Epithelial cell of esophagus (primary cell): ENCODE measurements at regions not wholly inside any gene's neighbourhood (a gene's known extent, or its start where the extent isn't known, plus 50 kb on each side); places are given as distances from the start of the nearest gene placed in this dataset.
"Not testable (repeated sequence)": the region's sequence is repeated elsewhere in the genome, so short reads cannot be mapped to it uniquely, and the experiment has no call there.

Experiments used
- DNase-seq: peaks from one replicate; pipeline ENCODE4 v3.0.0; 2010; ENCODE audit warnings: low read depth
- H3K4me3 ChIP-seq: 2 replicates; pipeline ENCODE4 v1.5.1; 2011; ENCODE audit warnings: mild to moderate bottlenecking, low read length, control low read depth
- TF ChIP-seq, protein P1 (sequence below): IDR thresholded peaks from 2 replicates; pipeline ENCODE4 v1.5.1; 2011; ENCODE audit warnings: low read depth, mild to moderate bottlenecking, low read length, control low read depth, inconsistent platforms; ENCODE audit not compliant: insufficient read depth; ENCODE audit errors: missing control alignments

DNA sequence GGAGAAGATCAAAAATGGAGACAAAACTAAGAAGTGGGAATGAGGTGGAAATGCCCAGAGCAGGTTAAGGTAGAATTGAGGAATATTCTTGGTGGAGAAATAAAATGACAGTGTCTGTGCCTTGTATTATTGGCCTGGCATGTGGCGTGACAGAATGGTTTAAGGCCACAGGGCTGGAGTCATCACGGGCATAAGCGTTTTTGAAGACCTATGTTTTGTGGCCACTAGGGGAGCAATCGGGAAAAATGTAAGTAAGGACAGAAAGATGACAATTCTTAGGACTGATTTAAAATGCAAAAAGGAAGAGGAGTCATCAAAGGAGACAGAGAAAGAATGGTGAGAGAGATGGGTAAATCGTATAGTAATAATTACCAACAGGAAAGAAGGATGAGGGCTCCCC lies 72.2 kb upstream of the EPB41L4A start:
- no peak overlapping the region for H3K4me3 ChIP-seq
- DNase-seq: peak; percentile 19
- TF ChIP-seq, protein P1, sequence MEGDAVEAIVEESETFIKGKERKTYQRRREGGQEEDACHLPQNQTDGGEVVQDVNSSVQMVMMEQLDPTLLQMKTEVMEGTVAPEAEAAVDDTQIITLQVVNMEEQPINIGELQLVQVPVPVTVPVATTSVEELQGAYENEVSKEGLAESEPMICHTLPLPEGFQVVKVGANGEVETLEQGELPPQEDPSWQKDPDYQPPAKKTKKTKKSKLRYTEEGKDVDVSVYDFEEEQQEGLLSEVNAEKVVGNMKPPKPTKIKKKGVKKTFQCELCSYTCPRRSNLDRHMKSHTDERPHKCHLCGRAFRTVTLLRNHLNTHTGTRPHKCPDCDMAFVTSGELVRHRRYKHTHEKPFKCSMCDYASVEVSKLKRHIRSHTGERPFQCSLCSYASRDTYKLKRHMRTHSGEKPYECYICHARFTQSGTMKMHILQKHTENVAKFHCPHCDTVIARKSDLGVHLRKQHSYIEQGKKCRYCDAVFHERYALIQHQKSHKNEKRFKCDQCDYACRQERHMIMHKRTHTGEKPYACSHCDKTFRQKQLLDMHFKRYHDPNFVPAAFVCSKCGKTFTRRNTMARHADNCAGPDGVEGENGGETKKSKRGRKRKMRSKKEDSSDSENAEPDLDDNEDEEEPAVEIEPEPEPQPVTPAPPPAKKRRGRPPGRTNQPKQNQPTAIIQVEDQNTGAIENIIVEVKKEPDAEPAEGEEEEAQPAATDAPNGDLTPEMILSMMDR: peak; percentile 39

GRCh38 chr5:112492291-112492690 lies 73.2 kb upstream of the EPB41L4A start:
- DNase-seq: peak; percentile 60
- no peak overlapping the region for H3K4me3 ChIP-seq
- TF ChIP-seq, protein P1: peak; percentile 68

- H3K4me3 ChIP-seq: not testable (repeated sequence)
- peak; percentile 68 for DNase-seq
Measured at GRCh38 chr5:112503749-112504501, 84.8 kb upstream of the EPB41L4A start.

DNA sequence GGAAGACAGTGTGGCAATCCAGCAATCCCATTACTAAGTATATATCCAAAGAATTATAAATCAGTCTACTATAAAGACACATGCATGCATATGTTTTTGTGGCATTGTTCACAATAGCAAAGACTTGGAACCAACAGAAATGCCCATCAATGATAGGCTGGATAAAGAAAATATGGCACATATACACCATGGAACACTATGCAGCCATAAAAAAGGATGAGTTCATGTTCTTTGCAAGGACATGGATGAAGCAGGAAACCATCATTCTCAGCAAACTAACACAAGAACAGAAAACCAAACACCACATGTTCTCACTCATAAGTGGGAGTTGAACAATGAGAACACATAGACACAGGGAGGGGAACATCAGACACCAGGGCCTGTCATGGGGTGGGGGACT lies 90.0 kb upstream of the EPB41L4A start:
- H3K4me3 ChIP-seq: not testable (repeated sequence)

GRCh38 chr5:112511920-112512319 lies 92.8 kb upstream of the EPB41L4A start:
- TF ChIP-seq, protein P1: no peak
- DNase-seq: no peak

More for the DNA sequence above, 90.0 kb upstream of the EPB41L4A start:
- not testable (repeated sequence) for DNase-seq

DNA sequence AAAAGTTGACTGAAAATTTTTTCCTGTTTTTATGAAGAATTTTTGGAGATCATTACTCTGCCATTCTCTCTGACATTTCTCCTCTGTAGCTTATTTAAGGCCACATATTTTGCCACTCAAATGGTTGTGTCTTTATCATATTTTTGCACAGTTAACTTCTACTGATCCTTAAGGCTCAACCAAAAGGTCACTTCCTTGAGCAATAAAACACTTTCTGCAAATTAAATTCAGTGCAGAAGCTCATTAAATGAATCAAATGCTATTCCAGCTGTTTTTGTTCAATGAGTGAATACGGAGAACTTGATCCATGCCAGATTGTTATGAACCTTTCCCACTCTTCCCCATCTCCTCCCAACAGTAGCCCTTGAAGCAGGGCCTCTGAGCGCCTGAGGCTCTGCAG lies 93.8 kb upstream of the EPB41L4A start:
- H3K4me3 ChIP-seq: no peak overlapping the region
- TF ChIP-seq, protein P1: no peak
- no peak for DNase-seq

More at GRCh38 chr5:112511920-112512319, 92.8 kb upstream of the EPB41L4A start:
- H3K4me3 ChIP-seq: no peak overlapping the region

GRCh38 chr5:112514111-112514510 lies 95.0 kb upstream of the EPB41L4A start:
- DNase-seq: no peak
- no peak overlapping the region for H3K4me3 ChIP-seq
- TF ChIP-seq, protein P1: no peak

DNA sequence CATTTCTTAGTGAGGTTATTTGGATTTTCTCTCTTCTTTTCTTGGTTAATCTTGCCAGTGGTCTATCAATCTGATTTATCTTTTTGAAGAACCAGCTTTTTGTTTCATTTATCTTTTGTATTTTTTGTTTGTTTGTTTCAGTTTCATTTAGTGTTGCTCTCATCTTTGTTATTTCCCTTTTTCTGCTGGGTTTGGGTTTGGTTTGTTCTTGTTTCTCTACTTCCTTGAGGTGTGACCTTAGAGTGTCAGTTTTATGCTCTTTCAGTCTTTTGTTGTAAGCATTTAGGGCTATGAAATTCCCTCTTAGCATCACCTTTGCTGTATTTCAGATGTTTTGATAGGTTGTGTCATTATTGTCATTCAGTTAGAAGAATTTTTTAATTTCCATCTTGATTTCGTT lies 101.4 kb upstream of the EPB41L4A start:
- not testable (repeated sequence) for DNase-seq, H3K4me3 ChIP-seq

GRCh38 chr5:112522891-112523673 lies 104.0 kb upstream of the EPB41L4A start:
- not testable (repeated sequence) for H3K4me3 ChIP-seq
- peak; percentile 23 for DNase-seq

- DNase-seq, H3K4me3 ChIP-seq: not testable (repeated sequence)
Measured at GRCh38 chr5:112523674-112524263, 104.7 kb upstream of the EPB41L4A start.
